HS-27A (cell line): ENCODE measurements at regions not wholly inside any gene's neighbourhood (a gene's known extent, or its start where the extent isn't known, plus 50 kb on each side); places are given as distances from the start of the nearest gene placed in this dataset.

Experiments used
- DNase-seq: peaks from one replicate; pipeline ENCODE4 v3.0.0-alpha.2; 2012; ENCODE audit warnings: low read depth, missing footprints

- DNase-seq = no peak
These were observed 243.1 kb upstream of the ADGRB3 start for GRCh38 chr6:68391953-68392352.

- no peak for DNase-seq
These were observed 262.1 kb upstream of the ADGRB3 start for GRCh38 chr6:68372991-68373390.

- no peak for DNase-seq
These were observed 266.2 kb upstream of the ADGRB3 start for GRCh38 chr6:68368845-68369244.

GRCh38 chr6:68364271-68364805 is 270.7 kb upstream of the ADGRB3 start:
- no peak for DNase-seq

GRCh38 chr6:68343901-68344300 is 291.2 kb upstream of the ADGRB3 start:
- peak; percentile 42 for DNase-seq

- DNase-seq = no peak
These were observed 292.8 kb upstream of the ADGRB3 start for GRCh38 chr6:68342286-68342685.

- no peak for DNase-seq
These were observed 295.5 kb upstream of the ADGRB3 start for GRCh38 chr6:68339488-68340131.

- DNase-seq = no peak
These were observed 301.6 kb upstream of the ADGRB3 start for GRCh38 chr6:68333442-68333841.

GRCh38 chr6:68328156-68328555 is 306.9 kb upstream of the ADGRB3 start:
- no peak for DNase-seq

- DNase-seq = no peak
These were observed 308.3 kb upstream of the ADGRB3 start for GRCh38 chr6:68326762-68327161.

GRCh38 chr6:68317366-68317765 is 317.7 kb upstream of the ADGRB3 start:
- no peak for DNase-seq

- DNase-seq = no peak
These were observed 321.2 kb upstream of the ADGRB3 start for GRCh38 chr6:68313911-68314310.

GRCh38 chr6:68307301-68307700 is 327.8 kb upstream of the ADGRB3 start:
- no peak for DNase-seq

- DNase-seq = no peak
These were observed 339.0 kb upstream of the ADGRB3 start for GRCh38 chr6:68296126-68296525.

- no peak for DNase-seq
These were observed 352.4 kb upstream of the ADGRB3 start for GRCh38 chr6:68282646-68283045.

- DNase-seq = no peak
These were observed 355.1 kb upstream of the ADGRB3 start for GRCh38 chr6:68279793-68280557.

GRCh38 chr6:68273297-68273696 is 361.8 kb upstream of the ADGRB3 start:
- no peak for DNase-seq

GRCh38 chr6:68256391-68256790 is 378.7 kb upstream of the ADGRB3 start:
- DNase-seq = no peak

- DNase-seq = no peak
These were observed 382.4 kb upstream of the ADGRB3 start for GRCh38 chr6:68252632-68253031.

- DNase-seq = no peak
These were observed 387.3 kb upstream of the ADGRB3 start for GRCh38 chr6:68247782-68248181.

- DNase-seq = no peak
These were observed 394.4 kb upstream of the ADGRB3 start for GRCh38 chr6:68240726-68241125.

GRCh38 chr6:68239034-68239433 is 396.0 kb upstream of the ADGRB3 start:
- no peak for DNase-seq

- DNase-seq = no peak
These were observed 396.9 kb upstream of the ADGRB3 start for GRCh38 chr6:68238097-68238601.
